ENCODE measurements at regions not wholly inside any gene's neighbourhood (a gene's known extent, or its start where the extent isn't known, plus 50 kb on each side); places are given as distances from the start of the nearest gene placed in this dataset.
"Not testable (repeated sequence)": the region's sequence is repeated elsewhere in the genome, so short reads cannot be mapped to it uniquely, and the experiment has no call there.

DNA sequence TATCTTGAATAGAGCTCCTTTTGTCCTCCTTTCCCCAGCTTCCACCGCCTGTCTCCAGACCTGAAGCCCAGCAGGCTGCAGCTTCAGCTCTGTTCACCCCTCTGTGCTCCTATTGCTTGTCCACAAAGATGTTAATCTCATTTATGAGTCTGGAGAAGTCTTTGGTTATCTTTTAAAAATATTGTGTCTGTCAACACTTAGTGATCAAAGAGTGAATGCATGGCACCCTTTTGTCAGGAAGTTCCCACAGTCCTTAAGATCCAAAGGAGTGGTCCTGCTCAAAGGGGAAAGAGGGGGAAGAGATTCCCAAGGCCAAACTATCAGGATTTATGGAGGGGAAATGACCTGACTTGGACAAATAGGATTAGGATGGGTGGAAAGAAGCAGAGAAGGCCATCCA lies 118.9 kb downstream of the ACAA2 start:
- no peak for DNase-seq

GRCh38 chr18:49693717-49694005 lies 119.7 kb downstream of the ACAA2 start:
- DNase-seq, result no peak

GRCh38 chr18:49692906-49693716 lies 120.2 kb downstream of the ACAA2 start:
- DNase-seq, result no peak

GRCh38 chr18:49691177-49691608 lies 122.1 kb downstream of the ACAA2 start:
- DNase-seq, result no peak

- no peak for DNase-seq
Measured at GRCh38 chr18:49690312-49690711, 123.0 kb downstream of the ACAA2 start.

DNA sequence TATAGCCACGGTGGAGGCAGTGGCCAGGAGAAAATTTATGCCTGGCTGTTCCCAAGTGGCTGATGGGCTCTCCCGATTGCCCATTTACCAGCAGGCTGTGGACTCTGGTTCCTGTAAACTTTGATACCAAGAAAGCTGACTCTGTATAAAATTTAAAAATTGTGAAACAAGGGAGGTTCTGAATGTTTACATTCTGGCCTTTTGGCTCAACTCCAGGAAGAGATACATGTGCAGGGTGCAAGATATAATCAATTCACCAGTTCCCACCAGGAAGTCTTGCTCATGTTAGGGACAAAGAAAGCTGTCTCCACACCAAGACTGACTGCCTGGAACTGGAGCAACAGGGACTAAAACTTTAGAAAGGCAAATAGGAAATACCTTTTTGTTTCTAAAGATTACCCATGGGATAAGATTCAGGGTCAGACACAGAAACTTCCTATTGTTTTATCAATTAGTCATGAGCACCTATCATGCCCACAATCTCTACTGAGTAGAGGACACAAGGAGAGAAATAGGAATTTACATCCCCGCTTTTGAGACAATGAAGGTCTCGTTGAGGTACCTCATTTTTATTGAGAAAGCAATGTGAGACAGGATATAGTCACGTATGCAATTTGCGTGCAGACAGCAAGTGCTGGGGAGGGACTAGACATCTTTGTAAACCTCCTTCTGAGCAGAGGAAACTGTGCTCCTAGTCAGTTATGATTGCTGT lies 123.5 kb downstream of the LIPG start:
- DNase-seq, result no peak

GRCh38 chr18:49682803-49683190 lies 120.9 kb downstream of the LIPG start:
- not testable (repeated sequence) for DNase-seq

DNA sequence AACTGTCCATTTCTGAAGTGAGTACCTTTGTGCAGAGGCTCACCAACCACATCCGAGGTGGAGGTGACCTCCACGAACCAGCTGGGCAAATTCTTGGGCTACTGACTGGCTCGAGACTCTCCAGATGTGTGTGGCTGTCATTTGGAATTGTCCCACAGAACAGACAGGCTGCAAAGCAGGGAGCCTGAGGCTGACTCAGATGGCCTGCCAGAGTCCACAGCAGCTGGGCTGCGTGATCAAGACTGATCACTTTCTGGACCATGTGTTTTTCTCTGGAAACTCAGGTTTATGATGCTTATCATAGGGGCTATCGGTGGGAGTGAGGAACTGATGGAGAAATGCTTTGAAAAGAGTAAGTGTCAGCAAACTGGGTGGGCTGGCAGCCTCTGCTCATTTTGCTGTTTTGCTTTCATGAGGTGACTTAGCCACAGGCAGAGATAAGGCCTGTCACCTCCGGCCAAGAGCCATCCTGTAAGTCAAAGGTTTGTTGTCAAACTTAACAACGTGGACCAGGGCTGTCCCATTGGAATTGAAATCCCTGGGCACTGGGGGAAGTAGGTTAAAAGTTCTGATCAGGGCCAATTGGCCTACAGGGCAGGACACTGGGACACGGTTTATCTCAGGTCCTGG lies 120.4 kb downstream of the LIPG start:
- no peak for DNase-seq

DNA sequence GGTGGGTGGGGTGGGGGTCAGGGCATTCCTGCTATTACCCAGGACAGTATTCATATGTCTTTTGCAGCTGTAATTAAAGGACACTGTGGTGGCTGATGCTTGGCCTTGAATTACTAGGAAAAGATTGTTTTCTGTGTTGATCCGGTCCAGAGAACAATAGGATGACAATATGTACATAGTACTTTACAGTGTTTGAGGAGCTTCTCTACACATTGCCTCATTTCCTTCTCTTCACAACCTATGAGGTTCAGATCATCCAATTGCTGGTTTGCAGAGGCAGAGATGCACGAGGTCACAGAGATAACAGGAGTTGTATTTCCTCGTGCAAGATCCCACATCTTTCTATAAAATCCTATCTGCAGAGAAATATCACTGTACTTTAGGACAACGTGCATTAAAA lies 119.5 kb downstream of the LIPG start:
- DNase-seq, result no peak

DNA sequence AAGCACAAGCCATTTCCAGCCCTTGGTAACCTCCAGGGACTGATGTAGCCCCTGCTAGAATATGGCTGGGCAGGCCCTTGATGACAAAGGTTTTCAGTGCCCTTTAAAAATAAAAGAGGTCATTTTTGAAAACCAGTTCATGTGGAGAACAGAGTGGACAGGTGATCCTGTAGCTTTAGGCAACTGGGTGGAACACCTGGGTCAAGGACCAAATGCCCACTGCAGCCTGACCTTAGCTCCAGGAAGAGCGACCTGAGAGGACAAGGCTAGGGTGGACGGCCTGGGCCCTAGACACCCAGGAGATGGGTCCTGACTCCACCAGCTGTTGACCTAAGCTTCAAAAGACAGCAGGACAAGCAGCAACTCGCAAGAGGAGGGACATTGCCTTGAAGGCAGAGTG lies 116.6 kb downstream of the LIPG start:
- DNase-seq, result no peak

DNA sequence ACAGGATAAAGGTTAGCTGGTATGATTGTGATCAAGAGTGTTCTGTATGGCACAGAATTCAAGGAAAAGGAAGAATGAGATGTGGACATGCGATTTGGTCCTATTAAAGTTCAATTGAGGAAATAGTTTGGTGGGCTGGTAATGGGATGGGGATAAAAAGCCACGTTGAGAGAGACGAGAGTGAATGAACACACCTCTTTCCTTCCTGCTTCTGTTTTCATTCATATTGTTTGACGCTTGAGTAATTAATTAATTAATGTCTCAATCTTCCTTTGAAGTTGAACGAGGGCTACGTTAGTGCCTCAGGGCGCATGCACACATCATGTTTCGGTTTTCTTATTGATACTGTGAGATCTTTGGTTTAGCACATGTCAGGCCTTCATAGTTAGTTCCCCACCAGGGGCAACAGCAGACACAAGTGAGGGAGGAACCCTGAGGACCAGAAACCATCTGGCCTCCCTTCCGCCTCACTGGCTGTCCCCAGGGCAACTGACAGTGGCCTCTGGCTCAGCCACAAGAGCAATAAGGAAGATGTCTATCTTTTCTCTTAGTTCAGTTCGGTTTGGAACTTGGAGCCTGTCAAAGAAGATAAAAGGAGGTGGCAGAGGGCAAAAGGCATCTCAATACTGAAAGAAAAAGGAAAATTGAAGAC lies 116.0 kb downstream of the LIPG start:
- no peak for DNase-seq

GRCh38 chr18:49677081-49677480 lies 115.2 kb downstream of the LIPG start:
- no peak for DNase-seq

DNA sequence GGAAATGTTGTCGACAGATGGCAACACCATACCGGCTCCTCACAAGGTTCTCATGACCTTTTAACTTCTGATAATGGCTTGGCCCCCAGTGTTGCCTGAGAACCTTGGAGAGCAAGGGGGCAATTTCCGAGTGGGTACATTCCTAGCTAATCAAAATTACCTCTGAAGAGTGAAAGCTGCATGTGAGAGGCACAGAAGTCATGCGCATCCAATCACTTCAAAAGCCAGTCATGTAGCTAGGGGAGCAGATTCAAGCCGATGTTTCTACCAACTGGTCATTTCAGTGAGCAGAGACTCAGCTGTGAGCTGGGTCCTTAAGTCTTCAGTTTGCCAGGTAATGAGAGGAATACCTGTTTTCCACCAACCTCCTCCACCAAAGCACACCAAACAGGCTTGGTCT lies 111.4 kb downstream of the LIPG start:
- DNase-seq, result no peak

GRCh38 chr18:49672853-49673252 lies 111.0 kb downstream of the LIPG start:
- no peak for DNase-seq

DNA sequence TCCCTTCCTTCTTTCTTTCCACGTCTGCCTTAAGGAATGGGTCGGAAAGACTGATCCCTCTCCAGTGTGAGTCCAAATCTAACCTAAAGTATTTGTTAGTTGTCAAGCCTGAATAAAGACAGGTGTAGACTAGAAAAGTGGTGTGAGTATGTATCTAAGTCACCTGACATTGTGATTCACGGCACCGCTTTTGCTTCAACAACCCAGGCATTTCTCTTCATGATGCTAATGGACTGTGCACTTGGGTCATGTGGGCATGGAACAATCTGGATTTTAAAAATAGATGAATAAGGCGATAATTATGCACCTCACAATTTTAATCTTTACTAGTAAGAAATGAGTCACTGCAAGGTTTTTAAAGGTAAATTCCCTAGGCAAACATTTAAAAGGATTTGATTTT lies 107.5 kb downstream of the LIPG start:
- DNase-seq, result no peak

- DNase-seq, result peak; percentile 70
Measured at GRCh38 chr18:49668574-49669275, 106.9 kb downstream of the LIPG start.

DNA sequence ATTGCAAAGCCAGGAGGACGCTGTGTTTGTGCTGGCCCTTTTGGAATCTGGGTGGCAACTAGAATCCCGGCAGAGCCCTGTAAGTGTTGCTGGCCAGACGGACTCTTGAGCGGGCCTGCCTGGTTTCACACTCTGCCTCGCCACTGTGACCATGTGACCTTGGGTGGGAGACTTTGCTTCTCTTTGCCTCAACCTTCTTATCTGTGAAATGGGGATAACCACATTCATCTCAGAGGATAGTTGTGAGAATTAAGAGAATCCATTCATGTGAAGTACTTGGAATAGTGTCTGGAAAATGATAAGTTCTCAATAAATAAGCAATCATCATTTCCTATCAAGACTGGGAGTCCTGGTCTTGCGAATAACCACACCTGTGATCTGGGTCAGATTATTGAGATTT lies 105.6 kb downstream of the LIPG start:
- DNase-seq, result no peak

DNA sequence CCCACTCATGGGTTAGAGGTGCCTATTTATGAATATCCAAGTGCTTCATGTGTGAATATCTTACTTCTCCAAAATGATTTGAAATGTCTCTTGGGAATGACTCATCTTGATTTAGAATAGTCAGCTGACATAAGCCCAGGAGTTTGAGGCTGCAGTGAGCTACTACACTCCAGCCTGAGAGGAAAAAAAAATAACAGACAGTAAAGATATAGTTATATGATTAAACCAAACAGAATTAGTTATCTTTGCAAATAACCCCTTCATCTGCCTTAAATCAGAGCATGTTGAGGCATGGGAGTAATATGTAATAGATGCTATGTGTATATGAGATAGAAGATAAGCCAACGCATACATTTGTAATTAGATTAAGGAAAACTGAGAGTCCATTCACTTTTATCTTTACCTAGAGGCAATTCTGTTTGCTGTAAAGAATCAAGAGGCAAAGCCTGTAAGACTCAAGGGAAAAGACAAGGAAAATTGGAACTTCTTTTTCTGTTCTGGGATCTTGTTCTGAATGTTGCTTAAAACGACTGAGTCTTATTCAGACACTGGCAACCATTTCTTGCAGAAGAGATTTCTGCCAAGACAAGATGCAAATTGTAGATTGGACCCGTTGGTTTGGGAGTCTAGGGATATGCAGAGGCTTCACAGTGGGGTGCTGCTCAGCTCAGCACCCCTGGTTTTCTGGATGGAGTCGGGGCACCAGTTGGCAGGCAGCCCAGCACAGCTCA lies 104.4 kb downstream of the LIPG start:
- no peak for DNase-seq

DNA sequence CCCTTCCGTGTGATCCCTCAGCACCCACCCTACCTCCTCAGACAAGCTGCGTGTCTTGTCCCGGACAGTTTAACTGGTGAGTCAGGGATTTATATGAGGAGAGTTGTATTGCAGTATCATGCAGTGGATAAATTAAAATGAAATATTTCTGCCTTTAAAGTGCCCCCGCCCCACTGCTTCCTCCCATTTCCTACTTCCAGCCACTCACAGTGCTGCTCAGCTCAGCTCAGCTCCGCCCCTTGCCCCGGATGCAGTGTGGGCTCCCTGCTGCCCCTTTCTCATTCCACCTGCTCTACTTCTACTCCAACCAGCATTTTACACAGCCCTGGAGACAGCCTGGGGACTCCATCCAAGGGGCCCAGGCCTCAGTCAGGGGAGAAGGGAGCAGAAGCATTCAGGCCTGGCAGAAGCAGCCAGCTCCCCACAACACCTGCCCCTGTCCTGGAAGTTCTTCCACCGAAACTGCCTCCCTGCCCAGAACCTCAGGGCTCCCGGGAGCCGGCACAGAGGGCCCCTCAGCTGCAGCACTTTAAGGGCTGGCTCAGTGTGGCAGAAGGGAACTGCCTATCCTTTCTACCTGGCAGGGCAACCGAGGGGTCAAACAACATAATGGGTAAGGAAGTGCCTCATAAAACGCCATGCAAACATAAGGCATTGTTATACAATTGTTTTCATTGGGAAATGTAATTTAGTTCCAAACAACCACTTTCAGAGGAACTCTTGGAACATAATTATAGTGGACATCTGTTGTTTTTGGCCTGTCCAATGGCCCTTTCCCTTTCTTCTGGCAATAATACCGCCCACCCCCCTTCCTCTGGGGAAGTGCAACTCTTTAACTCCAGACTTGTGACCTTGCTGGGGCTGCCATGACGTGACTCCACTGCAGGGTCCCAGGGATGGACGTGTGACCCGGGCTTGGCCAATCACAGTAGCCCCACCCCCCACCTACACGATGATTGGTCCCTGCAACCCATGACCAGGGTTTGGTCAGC lies 102.3 kb downstream of the LIPG start:
- no peak for DNase-seq

DNA sequence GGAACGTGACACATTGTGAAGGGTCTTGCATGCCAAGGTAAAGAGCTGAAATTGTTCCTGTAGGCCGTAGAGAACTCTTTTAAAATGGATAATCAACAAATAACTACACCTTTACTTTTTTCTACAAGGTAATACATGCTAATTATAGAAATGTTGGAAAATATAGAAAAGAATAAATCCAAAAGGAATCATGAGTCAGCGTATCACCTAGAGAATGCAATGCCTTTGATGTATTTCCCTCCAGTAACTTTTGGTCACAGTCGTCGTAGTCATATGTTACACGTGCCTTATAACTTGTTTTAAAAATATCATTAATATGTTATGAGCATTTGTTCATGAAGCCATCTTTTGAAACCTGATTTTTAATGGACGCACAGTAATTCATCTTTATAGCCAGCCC lies 100.6 kb downstream of the LIPG start:
- DNase-seq, result no peak
